GM12878 (cell line): ENCODE measurements at regions not wholly inside any gene's neighbourhood (a gene's known extent, or its start where the extent isn't known, plus 50 kb on each side); places are given as distances from the start of the nearest gene placed in this dataset.

Source experiments
- ATF3 ChIP-seq: IDR thresholded peaks from 2 replicates; pipeline ENCODE4 v1.6.1; 2011; ENCODE audit warnings: low read depth, mild to moderate bottlenecking, low read length, moderate library complexity, borderline replicate concordance; ENCODE audit errors: extremely low read depth
- CTCF ChIP-seq, 3 experiments: IDR thresholded peaks in 2 of 3; conservative IDR thresholded peaks in 1 of 3; 2 replicates each; pipeline ENCODE4 v1.5.1; 2011; ENCODE audit warnings: low read depth in 3 of 3, low read length in 3 of 3, mild to moderate bottlenecking in 3 of 3, control low read depth in 2 of 3, moderate library complexity in 2 of 3, inconsistent platforms in 1 of 3, mixed read lengths in 1 of 3; ENCODE audit not compliant: control insufficient read depth in 2 of 3, insufficient read depth in 1 of 3; ENCODE audit errors: extremely low read depth in 1 of 3
- EGR1 ChIP-seq, 2 experiments: IDR thresholded peaks; 1 replicate in 1 of 2; 2 replicates in 1 of 2; pipeline ENCODE4 v1.6.1; 2011 to 2012; ENCODE audit warnings: low read depth in 2 of 2, low read length in 2 of 2, borderline replicate concordance in 1 of 2, mild to moderate bottlenecking in 1 of 2, moderate library complexity in 1 of 2
- EZH2 ChIP-seq: IDR thresholded peaks from 2 replicates; pipeline ENCODE4 v1.6.1; 2012; ENCODE audit warnings: low read depth, mild to moderate bottlenecking, control low read depth, inconsistent platforms, low read length, borderline replicate concordance; ENCODE audit not compliant: control insufficient read depth
- POLR2A ChIP-seq: IDR thresholded peaks from 2 replicates; pipeline ENCODE4 v1.6.1; 2011; ENCODE audit warnings: low read depth, mild to moderate bottlenecking, low read length
- ZSCAN29 ChIP-seq: fragments of 450-650 bp; IDR thresholded peaks from 2 replicates; pipeline ENCODE4 v1.6.1; 2017; ENCODE audit warnings: mild to moderate bottlenecking, moderate library complexity

GRCh38 chr4:174066611-174067205, 216.8 kb downstream of the FBXO8 start:
- TF ChIP-seq EGR1 (IDR thresholded peaks at IDR 0.05; ENCODE audit: borderline replicate concordance in 1 of 2, low read depth in 2 of 2, low read length in 2 of 2) (no peak), ATF3 (no peak), CTCF (IDR thresholded peaks at IDR 0.05 in 2 of 3, conservative IDR thresholded peaks at IDR 0.05 in 1 of 3; ENCODE audit: control insufficient read depth in 2 of 3, extremely low read depth in 1 of 3, insufficient read depth in 1 of 3, low read depth in 3 of 3, low read length in 3 of 3) (no peak), POLR2A (no peak), ZSCAN29 (no peak), EZH2 (no peak)
